HG03460 (cell line): ENCODE measurements at regions not wholly inside any gene's neighbourhood (a gene's known extent, or its start where the extent isn't known, plus 50 kb on each side); places are given as distances from the start of the nearest gene placed in this dataset.
A peak's percentile ranks its signal among the peaks of the same experiment; 100 is the strongest.

Source experiments
- ATAC-seq: cut with Tn5 transposase; IDR thresholded peaks from one replicate; pipeline ENCODE4 v1.9.1; 2021; ENCODE audit not compliant: unreplicated experiment

- no peak for ATAC-seq
Measured at GRCh38 chr2:14355102-14355501, 277.4 kb upstream of the LRATD1 start.

GRCh38 chr2:14358339-14358738 lies 274.2 kb upstream of the LRATD1 start:
- no peak for ATAC-seq

- no peak for ATAC-seq
Measured at GRCh38 chr2:14358774-14359173, 273.7 kb upstream of the LRATD1 start.

DNA sequence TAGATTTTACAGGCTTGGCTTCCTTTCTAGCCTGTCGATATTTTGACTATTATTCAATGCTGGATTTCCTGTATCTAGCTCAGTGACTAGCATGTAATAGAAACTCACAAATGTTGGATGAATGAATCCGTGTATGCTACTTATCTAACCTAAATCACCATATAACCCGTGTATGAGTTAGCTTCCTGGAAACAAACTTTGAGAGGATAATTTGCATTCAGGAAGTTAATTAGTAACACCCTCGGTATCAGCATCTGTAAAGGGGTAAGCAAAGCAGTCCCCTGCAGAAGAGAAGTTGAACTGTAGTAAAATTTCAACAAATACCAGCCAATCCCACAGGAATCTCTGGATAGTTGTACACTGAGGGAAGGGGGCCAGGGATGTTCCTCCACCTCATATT lies 269.4 kb upstream of the LRATD1 start:
- ATAC-seq: no peak

GRCh38 chr2:14363976-14364375 lies 268.5 kb upstream of the LRATD1 start:
- ATAC-seq: no peak

- no peak for ATAC-seq
Measured at GRCh38 chr2:14364471-14364870, 268.0 kb upstream of the LRATD1 start.

DNA sequence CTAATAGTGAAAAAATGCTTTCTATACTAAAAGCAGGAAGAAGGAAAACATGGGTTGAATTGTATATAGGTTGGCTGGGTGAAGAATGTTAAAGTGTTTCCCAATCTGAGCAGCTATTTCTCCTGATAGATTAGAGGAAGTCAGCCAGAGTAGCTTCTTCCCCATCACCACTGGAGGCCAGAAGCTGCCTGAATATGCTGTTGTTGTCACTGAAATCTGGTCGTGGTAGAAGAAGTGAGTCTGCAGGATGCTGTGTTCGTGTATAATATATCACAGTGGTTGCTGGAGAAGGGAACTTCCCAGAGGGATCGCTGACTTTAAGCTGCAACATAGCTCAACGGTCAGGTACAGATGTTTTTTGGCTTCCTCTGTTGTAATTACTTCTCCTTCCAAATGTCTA lies 247.5 kb upstream of the LRATD1 start:
- ATAC-seq: no peak

DNA sequence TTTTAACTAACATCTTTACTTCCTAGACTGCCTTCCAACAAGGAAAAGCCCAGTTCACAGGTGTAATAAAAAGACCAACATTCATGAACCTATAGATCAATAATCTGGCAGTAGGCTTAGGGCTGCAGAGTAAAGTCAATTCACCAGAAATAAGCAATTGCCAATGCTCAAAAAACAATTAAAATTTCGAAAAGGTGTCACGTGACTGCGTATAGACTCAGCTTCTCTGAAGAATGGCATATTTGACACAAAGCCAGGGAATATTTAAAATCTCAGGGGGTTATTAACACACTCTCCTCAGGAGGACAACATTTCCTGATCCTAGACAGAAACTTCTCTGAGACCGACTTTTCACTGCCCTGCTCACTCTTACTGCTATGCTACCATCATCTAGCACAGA lies 245.2 kb upstream of the LRATD1 start:
- ATAC-seq: no peak

DNA sequence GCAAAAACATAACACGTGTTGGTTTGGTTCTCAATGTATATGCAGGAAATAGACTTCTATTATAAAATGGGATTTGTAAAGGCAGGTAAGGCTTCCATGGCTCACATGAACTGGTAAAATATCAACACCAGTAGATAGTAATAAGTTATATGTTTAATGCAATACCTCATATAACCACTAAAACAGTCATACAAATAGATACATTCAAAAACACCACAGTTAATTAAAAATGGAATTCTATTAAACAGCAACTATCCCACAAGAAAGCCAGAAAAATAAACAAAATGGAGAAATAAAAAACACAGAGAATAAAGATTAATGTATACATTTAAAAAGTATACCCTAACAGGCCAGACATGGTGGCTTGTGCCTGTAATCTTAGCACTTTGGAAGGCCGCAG lies 243.8 kb upstream of the LRATD1 start:
- no peak for ATAC-seq

GRCh38 chr2:14396533-14397083 lies 235.9 kb upstream of the LRATD1 start:
- no peak for ATAC-seq

- ATAC-seq: no peak
Measured at GRCh38 chr2:14398641-14399040, 233.9 kb upstream of the LRATD1 start.

DNA sequence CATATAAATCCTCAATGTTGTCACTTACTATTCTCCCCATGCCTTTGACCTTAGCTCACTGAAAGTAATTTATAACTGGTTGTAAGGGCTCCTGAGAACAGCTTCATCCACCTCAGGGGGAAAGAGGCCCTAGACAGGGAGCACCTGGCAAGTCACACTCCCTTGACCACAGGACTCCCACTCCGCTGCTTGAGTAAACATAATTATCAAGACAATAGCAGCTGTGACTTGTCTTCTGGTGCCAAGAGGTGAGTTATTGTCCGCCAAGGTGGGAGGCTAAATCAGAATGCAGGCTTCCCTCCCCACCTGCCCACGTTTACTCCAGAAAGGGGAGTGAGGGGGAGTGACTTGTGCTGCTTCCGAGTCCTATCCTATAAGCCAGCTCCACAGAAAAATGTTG lies 230.6 kb upstream of the LRATD1 start:
- no peak for ATAC-seq

DNA sequence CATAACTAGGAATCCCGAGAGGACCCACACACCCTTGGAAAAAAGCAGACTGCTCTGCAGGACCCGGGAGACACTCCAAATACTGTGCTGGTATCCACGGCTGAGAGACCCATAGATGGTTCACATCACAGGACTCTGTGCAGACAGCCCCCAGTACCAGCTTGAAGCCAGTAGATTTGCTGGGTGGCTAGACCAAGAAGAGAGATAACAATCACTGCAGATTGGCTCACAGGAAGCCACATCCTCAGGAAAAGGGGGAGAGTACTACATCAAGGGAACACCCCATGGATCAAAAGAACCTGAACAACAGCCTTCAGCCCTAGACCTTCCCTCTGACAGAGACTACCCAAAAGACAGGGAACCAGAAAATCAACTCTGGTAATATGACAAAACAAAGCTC lies 223.8 kb upstream of the LRATD1 start:
- ATAC-seq: no peak

- ATAC-seq: no peak
Measured at GRCh38 chr2:14417551-14417950, 215.0 kb upstream of the LRATD1 start.

DNA sequence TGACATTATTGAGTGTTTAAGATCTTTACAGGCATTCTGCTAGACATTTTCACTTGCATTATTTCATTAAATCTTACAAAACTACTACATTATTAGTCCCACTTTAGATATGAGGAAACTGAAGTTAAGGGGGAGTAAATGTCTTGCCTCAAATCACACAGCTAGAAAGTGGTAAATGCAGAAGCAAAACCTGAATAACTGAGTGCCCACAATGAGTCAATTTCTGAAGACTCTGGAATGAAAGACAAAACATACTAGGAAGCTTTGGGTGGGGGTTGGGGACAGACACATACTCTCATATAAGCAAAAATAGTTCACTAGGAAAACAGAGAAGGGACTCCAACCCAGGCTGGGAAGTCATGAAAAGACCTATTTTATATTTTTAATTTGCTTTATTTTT lies 214.4 kb upstream of the LRATD1 start:
- no peak for ATAC-seq

GRCh38 chr2:14420851-14421250 lies 211.7 kb upstream of the LRATD1 start:
- ATAC-seq: no peak

DNA sequence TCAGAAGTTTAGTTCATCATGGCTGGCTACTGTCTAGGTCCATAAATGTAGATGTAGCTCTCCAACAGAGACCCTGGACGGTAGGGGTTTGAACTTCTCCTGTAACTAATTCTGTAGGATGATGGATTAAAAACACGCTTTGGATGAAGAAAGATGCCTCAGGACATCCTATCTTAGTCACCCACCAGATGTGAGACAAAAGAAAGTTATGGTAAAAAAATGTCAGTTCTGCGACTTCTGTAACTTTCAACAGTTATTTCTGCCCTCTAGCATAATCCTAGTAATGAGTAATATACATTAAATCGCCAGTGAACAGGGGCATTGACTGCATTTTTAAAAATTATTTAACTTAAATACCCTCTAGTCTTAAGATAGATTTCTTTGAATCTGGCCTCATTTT lies 210.1 kb upstream of the LRATD1 start:
- ATAC-seq: no peak

- no peak for ATAC-seq
Measured at GRCh38 chr2:14423145-14423906, 209.2 kb upstream of the LRATD1 start.

- ATAC-seq: peak; percentile 69
Measured at GRCh38 chr2:14424478-14425390, 207.8 kb upstream of the LRATD1 start.

GRCh38 chr2:14425869-14426268 lies 206.6 kb upstream of the LRATD1 start:
- ATAC-seq: no peak

- no peak for ATAC-seq
Measured at GRCh38 chr2:14428056-14428455, 204.5 kb upstream of the LRATD1 start.

- ATAC-seq: no peak
Measured at GRCh38 chr2:14433946-14434495, 198.5 kb upstream of the LRATD1 start.
